ENCODE measurements at regions not wholly inside any gene's neighbourhood (a gene's known extent, or its start where the extent isn't known, plus 50 kb on each side); places are given as distances from the start of the nearest gene placed in this dataset.

DNA sequence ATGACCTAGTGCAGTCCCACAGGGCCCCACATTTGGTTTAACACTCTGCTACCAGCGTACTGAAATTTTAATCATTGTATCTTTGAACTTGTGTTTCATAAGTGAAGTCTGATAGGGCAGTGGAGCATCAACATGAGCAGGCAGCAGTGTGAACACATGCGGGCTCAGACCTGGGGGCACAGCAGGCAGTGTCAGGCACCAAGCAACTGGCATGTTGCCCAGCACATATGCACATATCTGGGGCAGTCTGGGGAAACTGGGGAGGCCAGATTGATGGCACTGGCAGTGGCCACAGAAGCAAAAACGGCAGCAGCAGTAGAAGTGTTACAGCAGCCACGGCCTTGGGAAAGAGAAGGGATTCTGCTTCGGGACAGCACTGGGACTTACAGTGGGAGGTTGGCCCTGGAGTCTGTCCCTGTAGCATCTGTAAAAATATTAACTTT, 353.9 kb upstream of the KCNMB2 start:
- TF ChIP-seq, protein P1, sequence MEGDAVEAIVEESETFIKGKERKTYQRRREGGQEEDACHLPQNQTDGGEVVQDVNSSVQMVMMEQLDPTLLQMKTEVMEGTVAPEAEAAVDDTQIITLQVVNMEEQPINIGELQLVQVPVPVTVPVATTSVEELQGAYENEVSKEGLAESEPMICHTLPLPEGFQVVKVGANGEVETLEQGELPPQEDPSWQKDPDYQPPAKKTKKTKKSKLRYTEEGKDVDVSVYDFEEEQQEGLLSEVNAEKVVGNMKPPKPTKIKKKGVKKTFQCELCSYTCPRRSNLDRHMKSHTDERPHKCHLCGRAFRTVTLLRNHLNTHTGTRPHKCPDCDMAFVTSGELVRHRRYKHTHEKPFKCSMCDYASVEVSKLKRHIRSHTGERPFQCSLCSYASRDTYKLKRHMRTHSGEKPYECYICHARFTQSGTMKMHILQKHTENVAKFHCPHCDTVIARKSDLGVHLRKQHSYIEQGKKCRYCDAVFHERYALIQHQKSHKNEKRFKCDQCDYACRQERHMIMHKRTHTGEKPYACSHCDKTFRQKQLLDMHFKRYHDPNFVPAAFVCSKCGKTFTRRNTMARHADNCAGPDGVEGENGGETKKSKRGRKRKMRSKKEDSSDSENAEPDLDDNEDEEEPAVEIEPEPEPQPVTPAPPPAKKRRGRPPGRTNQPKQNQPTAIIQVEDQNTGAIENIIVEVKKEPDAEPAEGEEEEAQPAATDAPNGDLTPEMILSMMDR (IDR thresholded peaks at IDR 0.05): no peak
- TF ChIP-seq POLR2A (IDR thresholded peaks at IDR 0.05): no peak
- TF ChIP-seq POLR2AphosphoS5 (IDR thresholded peaks at IDR 0.05): no peak
- no peak for TF ChIP-seq EP300 (IDR thresholded peaks at IDR 0.05)
